Suprapubic skin (tissue), 4 donors: ENCODE measurements at regions not wholly inside any gene's neighbourhood (a gene's known extent, or its start where the extent isn't known, plus 50 kb on each side); places are given as distances from the start of the nearest gene placed in this dataset.

Experiments
- DNase-seq, 2 donors: peaks; one replicate each; pipeline ENCODE4 v3.0.0-alpha.2; 2019; ENCODE audit warnings: low spot score in 2 of 2
- H3K27ac ChIP-seq: fragments of 200-600 bp; sonication (generic); one replicate; pipeline ENCODE4 v1.5.1; 2019
- H3K27me3 ChIP-seq: fragments of 200-600 bp; sonication (generic); one replicate; pipeline ENCODE4 v1.5.1; 2019
- H3K36me3 ChIP-seq: fragments of 200-600 bp; sonication (generic); one replicate; pipeline ENCODE4 v1.5.1; 2019
- H3K4me1 ChIP-seq: fragments of 200-600 bp; sonication (generic); one replicate; pipeline ENCODE4 v1.5.1; 2019
- H3K4me3 ChIP-seq: fragments of 200-600 bp; sonication (generic); one replicate; pipeline ENCODE4 v1.5.1; 2019; ENCODE audit warnings: mild to moderate bottlenecking
- H3K9me3 ChIP-seq: fragments of 200-600 bp; sonication (generic); one replicate; pipeline ENCODE4 v1.5.1; 2019
- CTCF ChIP-seq, 2 donors: fragments of 200-600 bp in 1 of 2; fragments of 450-650 bp in 1 of 2; sonication (generic) in 1 of 2; IDR thresholded peaks; one replicate each; pipeline ENCODE4 v1.5.1; 2016 to 2019; ENCODE audit warnings: antibody characterized with exemption in 2 of 2, mild to moderate bottlenecking in 1 of 2, moderate library complexity in 1 of 2
- EP300 ChIP-seq: sonication (generic); formaldehyde crosslinking; IDR thresholded peaks from one replicate; pipeline ENCODE4 v1.6.1; 2017; ENCODE audit warnings: antibody characterized with exemption
- POLR2A ChIP-seq, 2 donors: fragments of 450-650 bp; IDR thresholded peaks; one replicate each; pipeline ENCODE4 v1.6.1; 2017; ENCODE audit warnings: antibody characterized with exemption in 2 of 2, mild to moderate bottlenecking in 2 of 2, moderate library complexity in 2 of 2
- POLR2AphosphoS5 ChIP-seq, 3 donors: sonication (generic); formaldehyde crosslinking; IDR thresholded peaks; one replicate each; pipeline ENCODE4 v1.6.1; 2017; ENCODE audit warnings: antibody characterized with exemption in 3 of 3
- WGBS: methylation state at CpG from one replicate; pipeline ENCODE4 v1.1.5; 2018; 5-methylcytosine and 5-hydroxymethylcytosine counted together

- WGBS, result 50% methylated on average over 2 of the region's 2 CpGs
- H3K36me3 ChIP-seq, result no peaks in the 10 kb centered on the region
- DNase-seq, result no peak
- no peaks in the 10 kb centered on the region for H3K27me3 ChIP-seq
- H3K9me3 ChIP-seq, result no peaks in the 10 kb centered on the region
- no peaks in the 10 kb centered on the region for H3K4me1 ChIP-seq
- H3K27ac ChIP-seq, result no peak overlapping the region
- TF ChIP-seq POLR2AphosphoS5 (IDR thresholded peaks at IDR 0.05), result no peak
- TF ChIP-seq POLR2A (IDR thresholded peaks at IDR 0.05), result no peak
- no peak for TF ChIP-seq CTCF (IDR thresholded peaks at IDR 0.05)
- no peak for TF ChIP-seq EP300
- H3K4me3 ChIP-seq, result no peak overlapping the region
These were observed 88.1 kb upstream of the DHRS4 start for GRCh38 chr14:23865502-23865901.

DNA sequence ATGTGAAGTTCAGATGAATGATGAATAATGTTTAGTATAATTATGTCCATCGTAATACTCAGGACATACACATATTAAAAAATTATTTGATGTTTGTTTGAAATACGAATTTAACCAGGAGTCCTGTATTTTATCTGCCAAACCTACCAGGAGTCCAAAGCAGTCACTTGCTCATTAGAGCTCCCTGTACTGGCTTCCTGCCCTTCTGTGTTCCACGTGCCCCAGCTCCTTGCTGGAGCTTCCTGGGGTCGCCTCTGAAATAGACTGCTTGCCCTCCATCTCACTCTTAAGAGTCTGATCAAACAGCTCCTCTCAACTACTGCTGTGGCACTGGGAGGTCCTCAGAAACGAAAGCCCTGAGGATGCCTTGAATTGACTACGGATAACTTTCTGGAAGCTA is 87.3 kb upstream of the DHRS4 start:
- H3K27me3 ChIP-seq, result no peaks in the 10 kb centered on the region
- H3K4me1 ChIP-seq, result no peaks in the 10 kb centered on the region
- H3K27ac ChIP-seq, result no peak overlapping the region
- no peak overlapping the region for H3K4me3 ChIP-seq
- TF ChIP-seq POLR2A (IDR thresholded peaks at IDR 0.05), result no peak
- TF ChIP-seq CTCF (IDR thresholded peaks at IDR 0.05), result no peak
- no peak for TF ChIP-seq POLR2AphosphoS5 (IDR thresholded peaks at IDR 0.05)
- no peak for TF ChIP-seq EP300
- WGBS, result 58% methylated on average over 6 of the region's 6 CpGs
- no peak for DNase-seq
- no peaks in the 10 kb centered on the region for H3K36me3 ChIP-seq
- H3K9me3 ChIP-seq, result no peaks in the 10 kb centered on the region

DNA sequence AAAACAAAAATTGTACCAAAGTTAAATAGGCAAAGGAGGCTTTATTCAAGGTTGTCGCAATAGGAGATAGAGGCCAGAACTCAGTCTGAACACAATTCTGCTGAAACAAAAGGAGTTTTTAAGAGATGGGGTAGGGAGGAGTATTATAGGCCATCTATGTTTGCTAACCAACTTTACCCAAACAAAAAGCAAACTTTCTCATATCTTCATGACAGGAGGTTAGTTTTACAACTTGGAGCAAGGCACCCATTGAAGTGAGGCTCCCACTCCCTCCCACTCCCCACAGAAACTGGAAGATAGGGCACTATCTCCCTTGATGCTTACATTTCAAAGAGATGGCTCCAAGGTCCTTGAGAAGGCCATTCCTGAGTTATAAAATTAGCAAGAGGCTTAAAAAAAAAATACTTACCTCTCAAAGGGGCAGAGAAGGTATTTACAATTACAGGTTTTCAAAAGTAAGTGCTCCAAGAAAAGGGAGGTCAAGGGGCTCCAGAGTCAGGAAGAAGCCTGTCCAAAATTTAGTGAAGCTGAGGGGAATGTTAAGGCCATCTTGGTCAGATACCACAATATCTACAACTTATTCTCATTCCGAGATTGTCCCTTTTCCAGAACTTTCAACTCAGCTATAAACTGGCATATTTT is 84.4 kb upstream of the DHRS4 start:
- no peaks in the 10 kb centered on the region for H3K36me3 ChIP-seq
- no peaks in the 10 kb centered on the region for H3K27me3 ChIP-seq
- no peak for DNase-seq
- no peak overlapping the region for H3K27ac ChIP-seq
- H3K4me3 ChIP-seq, result no peak overlapping the region
- no peaks in the 10 kb centered on the region for H3K4me1 ChIP-seq
- TF ChIP-seq POLR2AphosphoS5 (IDR thresholded peaks at IDR 0.05) (no peak), POLR2A (IDR thresholded peaks at IDR 0.05) (no peak), CTCF (IDR thresholded peaks at IDR 0.05) (no peak), EP300 (no peak)
- H3K9me3 ChIP-seq, result no peaks in the 10 kb centered on the region
- WGBS, result 90% methylated on average over 2 of the region's 2 CpGs

- Histone ChIP-seq H3K4me1 (no peaks in the 10 kb centered on the region), H3K9me3 (no peaks in the 10 kb centered on the region), H3K4me3 (no peak overlapping the region), H3K36me3 (no peaks in the 10 kb centered on the region), H3K27me3 (no peaks in the 10 kb centered on the region), H3K27ac (no peak overlapping the region)
- DNase-seq, result no peak
- 75% methylated on average over 3 of the region's 3 CpGs for WGBS
- TF ChIP-seq POLR2A (IDR thresholded peaks at IDR 0.05) (no peak), CTCF (IDR thresholded peaks at IDR 0.05) (no peak), EP300 (no peak), POLR2AphosphoS5 (IDR thresholded peaks at IDR 0.05) (no peak)
These were observed 77.3 kb upstream of the DHRS4 start for GRCh38 chr14:23876160-23876750.

GRCh38 chr14:23877111-23877510 is 76.5 kb upstream of the DHRS4 start:
- Histone ChIP-seq H3K4me3 (no peak overlapping the region), H3K4me1 (no peaks in the 10 kb centered on the region), H3K27me3 (no peaks in the 10 kb centered on the region), H3K9me3 (no peaks in the 10 kb centered on the region), H3K27ac (no peak overlapping the region), H3K36me3 (no peaks in the 10 kb centered on the region)
- no peak for DNase-seq
- TF ChIP-seq POLR2A (IDR thresholded peaks at IDR 0.05), result no peak
- no peak for TF ChIP-seq POLR2AphosphoS5 (IDR thresholded peaks at IDR 0.05)
- 90% methylated on average over 4 of the region's 4 CpGs for WGBS
